Stimulated activated CD8-positive, alpha-beta memory T cell treated with anti-CD3 and anti-CD28 coated beads, Interleukin-15, amount 100 ng/mL, for 48 hours (primary cell): ENCODE measurements at regions not wholly inside any gene's neighbourhood (a gene's known extent, or its start where the extent isn't known, plus 50 kb on each side); places are given as distances from the start of the nearest gene placed in this dataset.

ENCODE experiments used
- DNase-seq, 2 donors: peaks; one replicate each; pipeline ENCODE4 v3.0.0-alpha.2; 2020; ENCODE audit warnings: low read depth in 2 of 2

- no peak for DNase-seq
These were observed 91.7 kb upstream of the ZMIZ1 start for GRCh38 chr10:78976825-78977755.

- no peak for DNase-seq
These were observed 88.8 kb upstream of the ZMIZ1 start for GRCh38 chr10:78979938-78980337.

GRCh38 chr10:78980354-78980753 is 88.4 kb upstream of the ZMIZ1 start:
- DNase-seq: no peak

- no peak for DNase-seq
These were observed 88.0 kb upstream of the ZMIZ1 start for GRCh38 chr10:78980815-78981214.

GRCh38 chr10:78981257-78981969 is 87.4 kb upstream of the ZMIZ1 start:
- DNase-seq: peak in 1 of 2 donors; percentile 13

- no peak for DNase-seq
These were observed 86.8 kb upstream of the ZMIZ1 start for GRCh38 chr10:78981970-78982281.

- no peak for DNase-seq
These were observed 86.0 kb upstream of the ZMIZ1 start for GRCh38 chr10:78982726-78983125.

- DNase-seq: no peak
These were observed 85.2 kb upstream of the ZMIZ1 start for GRCh38 chr10:78983608-78984007.

- no peak for DNase-seq
These were observed 82.6 kb upstream of the ZMIZ1 start for GRCh38 chr10:78985973-78986818.

- DNase-seq: no peak
These were observed 77.6 kb upstream of the ZMIZ1 start for GRCh38 chr10:78991187-78991586.

GRCh38 chr10:78992333-78992732 is 76.4 kb upstream of the ZMIZ1 start:
- DNase-seq: no peak

GRCh38 chr10:78993261-78993945 is 75.4 kb upstream of the ZMIZ1 start:
- DNase-seq: no peak

- no peak for DNase-seq
These were observed 72.6 kb upstream of the ZMIZ1 start for GRCh38 chr10:78995987-78996791.

- no peak for DNase-seq
These were observed 72.0 kb upstream of the ZMIZ1 start for GRCh38 chr10:78996792-78997129.

GRCh38 chr10:78997635-78998618 is 70.8 kb upstream of the ZMIZ1 start:
- DNase-seq: no peak

- DNase-seq: no peak
These were observed 67.5 kb upstream of the ZMIZ1 start for GRCh38 chr10:79001082-79001885.

GRCh38 chr10:79002336-79002735 is 66.4 kb upstream of the ZMIZ1 start:
- DNase-seq: no peak

- DNase-seq: no peak
These were observed 65.3 kb upstream of the ZMIZ1 start for GRCh38 chr10:79003183-79004100.
